AG09319 (cell line): ENCODE measurements at regions not wholly inside any gene's neighbourhood (a gene's known extent, or its start where the extent isn't known, plus 50 kb on each side); places are given as distances from the start of the nearest gene placed in this dataset.

Experiments used
- DNase-seq: peaks from one replicate; pipeline ENCODE4 v3.0.0-alpha.2; 2010; ENCODE audit warnings: low read depth; ENCODE audit errors: extremely low read depth
- CTCF ChIP-seq: IDR thresholded peaks from 2 replicates; pipeline ENCODE4 v1.5.1; 2011; ENCODE audit warnings: low read depth, mild to moderate bottlenecking, inconsistent platforms, low read length, moderate library complexity

DNA sequence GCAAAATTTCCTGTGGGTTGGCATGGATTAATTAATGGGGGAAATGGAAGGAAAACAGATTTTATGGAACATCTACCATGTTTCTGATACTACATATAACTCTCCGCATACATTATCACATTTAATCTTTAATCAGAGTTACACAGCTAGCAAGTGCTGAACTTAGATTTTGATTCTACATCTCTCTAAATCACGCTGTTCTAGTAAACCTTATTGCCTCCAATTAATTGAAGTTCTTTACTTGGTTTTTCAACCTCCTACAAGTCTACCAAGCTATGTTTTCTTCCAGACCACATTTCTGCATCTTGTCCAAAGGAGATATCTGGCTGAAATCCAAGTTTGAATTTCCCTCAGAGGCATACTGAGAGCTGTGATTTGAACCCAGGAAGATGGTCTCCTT lies 125.8 kb upstream of the GAREM1 start:
- no peak for TF ChIP-seq CTCF
- DNase-seq, result no peak

DNA sequence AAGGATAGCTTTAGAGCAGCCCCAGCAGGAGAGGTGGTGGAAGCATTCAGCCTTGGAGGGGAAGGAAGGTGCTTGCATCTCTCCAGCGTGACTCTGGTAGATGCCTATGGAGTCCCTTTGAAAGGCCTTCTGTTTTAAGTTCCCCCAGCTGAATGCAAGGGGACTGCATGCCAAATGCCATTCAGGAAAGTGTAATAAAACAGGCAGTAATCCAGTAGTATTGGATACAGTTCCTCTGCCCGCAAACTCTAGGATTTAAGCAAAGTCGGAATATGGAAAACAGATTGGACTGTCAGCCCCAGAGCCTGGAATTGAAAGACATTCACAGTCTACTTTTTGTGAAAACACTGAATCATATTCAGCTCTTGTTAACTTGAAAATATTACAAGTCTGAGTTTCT lies 125.2 kb upstream of the GAREM1 start:
- no peak for TF ChIP-seq CTCF
- no peak for DNase-seq

DNA sequence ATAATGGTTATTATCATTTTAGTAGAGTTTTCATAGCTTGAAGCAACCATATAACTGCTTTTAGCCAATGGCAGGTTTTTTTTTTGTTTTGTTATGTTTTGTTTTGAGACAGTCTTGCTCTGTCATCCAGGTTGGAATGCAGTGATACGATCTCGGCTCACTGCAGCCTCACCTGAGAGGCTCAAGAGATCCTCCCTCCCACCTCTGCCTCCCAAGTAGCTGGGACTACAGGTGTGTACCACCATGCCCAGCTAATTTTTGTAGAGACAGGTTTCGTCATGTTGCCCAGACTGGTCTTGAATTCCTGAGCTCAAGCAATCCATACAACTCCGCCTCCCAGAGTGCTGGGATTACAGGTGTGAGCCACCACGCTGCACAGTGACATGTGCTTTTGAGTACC lies 117.5 kb upstream of the GAREM1 start:
- TF ChIP-seq CTCF, result no peak
- DNase-seq, result no peak

DNA sequence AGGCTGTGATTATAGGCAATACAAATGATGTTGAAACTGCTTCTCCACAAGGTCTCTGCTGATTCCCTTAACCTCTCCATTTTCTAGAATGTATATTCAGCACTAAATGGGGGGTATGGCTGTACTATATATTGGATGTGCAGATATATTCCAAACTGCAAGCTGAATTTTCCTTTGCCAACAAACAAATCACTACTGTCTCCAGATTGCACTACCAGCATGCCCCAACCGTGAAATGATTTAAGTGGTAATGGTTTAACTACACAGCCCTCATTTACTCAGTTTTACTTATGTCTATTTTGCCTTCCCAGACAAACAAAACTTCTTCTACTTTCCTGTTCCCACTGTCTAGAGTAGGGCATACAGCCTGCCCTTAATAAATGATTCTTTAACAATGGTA lies 112.7 kb upstream of the GAREM1 start:
- TF ChIP-seq CTCF, result no peak
- no peak for DNase-seq

DNA sequence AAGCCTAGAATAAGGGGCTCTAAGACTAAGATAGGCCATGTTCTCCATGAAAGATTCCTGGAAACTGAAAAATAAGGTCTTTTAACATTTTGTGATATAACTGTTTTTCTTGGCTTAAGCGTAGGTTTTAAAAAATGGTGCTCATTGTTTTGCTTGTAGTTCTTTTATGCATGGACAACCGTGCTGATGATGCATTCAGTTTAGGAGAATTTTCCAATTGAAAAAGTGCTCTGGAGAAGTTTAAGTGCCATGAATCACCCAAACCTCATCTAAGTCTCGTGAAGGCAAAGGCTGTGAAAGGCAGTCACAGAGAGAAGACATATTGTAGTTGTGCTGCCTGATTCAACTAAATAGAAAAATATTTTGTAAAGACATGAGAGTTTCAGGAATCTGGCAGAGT lies 111.8 kb upstream of the GAREM1 start:
- no peak for DNase-seq
- no peak for TF ChIP-seq CTCF

DNA sequence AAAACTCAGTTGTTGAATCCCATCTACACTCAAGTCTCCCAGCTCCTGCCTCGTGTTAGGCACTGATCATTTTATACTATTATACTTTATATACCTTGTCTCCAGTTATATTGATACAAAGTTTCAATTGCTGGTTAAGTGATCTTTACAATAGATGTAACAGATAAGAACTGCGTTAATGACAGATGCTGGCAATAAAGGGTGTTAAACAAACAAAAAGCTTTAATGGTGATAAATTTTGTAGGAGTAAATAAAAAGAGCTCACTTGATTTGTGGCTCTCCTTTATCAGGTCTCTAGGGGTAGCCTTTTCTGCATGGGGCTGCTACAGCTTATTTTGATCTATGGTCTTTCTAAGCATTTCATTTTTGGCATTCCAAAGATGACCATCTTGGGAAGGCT lies 106.9 kb upstream of the GAREM1 start:
- no peak for TF ChIP-seq CTCF
- DNase-seq, result no peak

DNA sequence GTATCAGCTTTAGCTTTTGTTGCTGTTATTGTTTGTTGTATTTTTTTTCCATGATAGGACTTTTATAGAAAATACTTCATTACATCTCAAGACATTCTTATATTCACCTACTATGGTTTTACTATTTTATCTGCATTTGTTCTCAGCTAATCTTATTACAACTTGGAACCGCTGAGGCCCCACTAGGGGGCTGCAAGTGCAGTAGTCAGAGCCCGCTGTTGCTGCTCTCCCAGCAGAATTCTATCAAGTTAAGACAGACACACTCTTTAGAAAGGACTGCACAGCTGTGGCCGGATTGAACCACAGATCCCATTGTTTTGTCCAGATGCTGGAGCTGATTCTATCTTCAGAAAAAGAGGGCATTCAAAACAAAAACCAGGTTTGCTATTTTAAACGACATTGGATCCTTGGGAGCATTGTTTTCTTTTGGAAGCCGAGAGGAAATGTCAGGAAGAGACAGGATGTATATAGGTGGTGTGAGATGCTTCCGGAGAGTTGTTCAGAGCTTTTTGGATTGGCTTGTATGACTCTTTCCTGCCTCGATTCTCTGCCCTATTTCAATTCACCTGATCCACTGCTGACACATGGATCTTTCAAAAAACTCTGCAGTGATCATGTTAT lies 105.7 kb upstream of the GAREM1 start:
- peak; percentile 21 for TF ChIP-seq CTCF
- DNase-seq, result no peak
